Smooth muscle cell (in vitro differentiated cells): ENCODE measurements at regions not wholly inside any gene's neighbourhood (a gene's known extent, or its start where the extent isn't known, plus 50 kb on each side); places are given as distances from the start of the nearest gene placed in this dataset.

Experiments used
- DNase-seq: peaks from one replicate; lab custom pipeline; 2025; ENCODE audit not compliant: unreplicated experiment; lab: John Stamatoyannopoulos, UW
- H2AFZ ChIP-seq: fragments of 200-600 bp; sonication (generic); 2 replicates; pipeline ENCODE4 v1.6.0; 2016; ENCODE audit warnings: antibody characterized with exemption, low read depth, mild to moderate bottlenecking
- H3F3A ChIP-seq: fragments of 200-600 bp; sonication (generic); 2 replicates; pipeline ENCODE4 v1.6.0; 2017; ENCODE audit warnings: antibody characterized with exemption, low read depth
- H3K27ac ChIP-seq: fragments of 200-600 bp; sonication (generic); 2 replicates; pipeline ENCODE4 v1.5.1; 2016; ENCODE audit warnings: low read depth, mild to moderate bottlenecking
- H3K27me3 ChIP-seq: fragments of 200-600 bp; sonication (generic); 2 replicates; pipeline ENCODE4 v1.6.1; 2016; ENCODE audit warnings: low read depth, mild to moderate bottlenecking
- H3K36me3 ChIP-seq: fragments of 200-600 bp; sonication (generic); 2 replicates; pipeline ENCODE4 v1.5.1; 2016; ENCODE audit warnings: low read depth
- H3K4me1 ChIP-seq: fragments of 200-600 bp; sonication (generic); 2 replicates; pipeline ENCODE4 v1.5.1; 2016; ENCODE audit warnings: low read depth
- H3K4me2 ChIP-seq: fragments of 200-600 bp; sonication (generic); 2 replicates; pipeline ENCODE4 v1.6.0; 2016; ENCODE audit warnings: mild to moderate bottlenecking
- H3K4me3 ChIP-seq: fragments of 200-600 bp; sonication (generic); 2 replicates; pipeline ENCODE4 v1.5.1; 2016; ENCODE audit warnings: mild to moderate bottlenecking
- H3K79me2 ChIP-seq: fragments of 200-600 bp; sonication (generic); 2 replicates; pipeline ENCODE4 v1.6.0; 2016; ENCODE audit warnings: low read depth, mild to moderate bottlenecking
- H3K9ac ChIP-seq: fragments of 200-600 bp; sonication (generic); 2 replicates; pipeline ENCODE4 v1.6.0; 2016; ENCODE audit warnings: low read depth
- H3K9me3 ChIP-seq: fragments of 200-600 bp; sonication (generic); replicated peaks from 2 replicates; pipeline ENCODE4 v1.5.1; 2016; ENCODE audit warnings: low read depth
- H4K20me1 ChIP-seq: fragments of 200-600 bp; sonication (generic); 2 replicates; pipeline ENCODE4 v1.6.0; 2016; ENCODE audit warnings: low read depth
- CTCF ChIP-seq: fragments of 200-600 bp; sonication (generic); IDR thresholded peaks from 2 replicates; pipeline ENCODE4 v1.5.1; 2017; ENCODE audit warnings: borderline replicate concordance, mild to moderate bottlenecking, antibody characterized with exemption; ENCODE audit not compliant: insufficient read depth, poor library complexity, severe bottlenecking
- WGBS: methylation state at CpG from one replicate; pipeline ENCODE4 v1.1.7; 2016; ENCODE audit warnings: low lambda C conversion rate; 5-methylcytosine and 5-hydroxymethylcytosine counted together

GRCh38 chr5:174607916-174608315 lies 116.5 kb upstream of the MSX2 start:
- no peaks in the 10 kb centered on the region for H3K79me2 ChIP-seq
- no peak overlapping the region for H2AFZ ChIP-seq
- H3K9me3 ChIP-seq: no peaks in the 10 kb centered on the region
- no peaks in the 10 kb centered on the region for H3K27me3 ChIP-seq
- H3K27ac ChIP-seq: no peak overlapping the region
- no peak overlapping the region for H3K4me3 ChIP-seq
- no peak overlapping the region for H3K4me2 ChIP-seq
- TF ChIP-seq CTCF: no peak
- peaks cover 17% of the 10 kb centered on the region for H3F3A ChIP-seq
- no peaks in the 10 kb centered on the region for H4K20me1 ChIP-seq
- H3K9ac ChIP-seq: no peak overlapping the region
- 82% methylated on average over 9 of the region's 9 CpGs for WGBS
- peaks cover 10% of the 10 kb centered on the region for H3K4me1 ChIP-seq
- H3K36me3 ChIP-seq: no peaks in the 10 kb centered on the region
- DNase-seq: no peak

GRCh38 chr5:174608631-174609097 lies 115.7 kb upstream of the MSX2 start:
- no peak for TF ChIP-seq CTCF
- 42% methylated on average over 14 of the region's 14 CpGs for WGBS
- no peaks in the 10 kb centered on the region for H3K36me3 ChIP-seq

GRCh38 chr5:174609116-174609515 lies 115.3 kb upstream of the MSX2 start:
- DNase-seq: no peak
- no peaks in the 10 kb centered on the region for H4K20me1 ChIP-seq
- 47% methylated on average over 14 of the region's 14 CpGs for WGBS
- no peaks in the 10 kb centered on the region for H3K27me3 ChIP-seq
- peak overlapping the region; percentile 25 for H3K4me2 ChIP-seq
- H3K27ac ChIP-seq: no peak overlapping the region
- H3K9ac ChIP-seq: no peak overlapping the region
- H3K36me3 ChIP-seq: no peaks in the 10 kb centered on the region
- H3K9me3 ChIP-seq: no peaks in the 10 kb centered on the region
- no peak overlapping the region for H2AFZ ChIP-seq
- TF ChIP-seq CTCF: no peak
- H3K4me1 ChIP-seq: peaks cover 10% of the 10 kb centered on the region
- no peak overlapping the region for H3K4me3 ChIP-seq
- H3F3A ChIP-seq: peaks cover 17% of the 10 kb centered on the region
- no peaks in the 10 kb centered on the region for H3K79me2 ChIP-seq

More at GRCh38 chr5:174608631-174609097, 115.7 kb upstream of the MSX2 start:
- Histone ChIP-seq H3K27me3 (no peaks in the 10 kb centered on the region), H3K4me3 (no peak overlapping the region), H2AFZ (no peak overlapping the region), H3K27ac (no peak overlapping the region), H3K4me2 (peak overlapping the region; percentile 25), H3F3A (peaks cover 17% of the 10 kb centered on the region), H3K4me1 (peaks cover 10% of the 10 kb centered on the region), H3K79me2 (no peaks in the 10 kb centered on the region), H4K20me1 (no peaks in the 10 kb centered on the region), H3K9ac (no peak overlapping the region), H3K9me3 (no peaks in the 10 kb centered on the region)
- DNase-seq: no peak

- H2AFZ ChIP-seq: no peak overlapping the region
- no peaks in the 10 kb centered on the region for H3K27me3 ChIP-seq
- H3K4me1 ChIP-seq: peaks cover 9% of the 10 kb centered on the region
- no peaks in the 10 kb centered on the region for H3K9me3 ChIP-seq
- 62% methylated on average over 8 of the region's 8 CpGs for WGBS
- no peak overlapping the region for H3K4me3 ChIP-seq
- H3K79me2 ChIP-seq: no peaks in the 10 kb centered on the region
- peaks cover 14% of the 10 kb centered on the region for H3F3A ChIP-seq
- H3K9ac ChIP-seq: no peak overlapping the region
- H3K36me3 ChIP-seq: no peaks in the 10 kb centered on the region
- DNase-seq: no peak
- H4K20me1 ChIP-seq: no peaks in the 10 kb centered on the region
- H3K27ac ChIP-seq: no peak overlapping the region
- no peak for TF ChIP-seq CTCF
- H3K4me2 ChIP-seq: no peak overlapping the region
Observed at GRCh38 chr5:174610968-174611367, 113.4 kb upstream of the MSX2 start.
